ENCODE measurements at regions not wholly inside any gene's neighbourhood (a gene's known extent, or its start where the extent isn't known, plus 50 kb on each side); places are given as distances from the start of the nearest gene placed in this dataset.

DNA sequence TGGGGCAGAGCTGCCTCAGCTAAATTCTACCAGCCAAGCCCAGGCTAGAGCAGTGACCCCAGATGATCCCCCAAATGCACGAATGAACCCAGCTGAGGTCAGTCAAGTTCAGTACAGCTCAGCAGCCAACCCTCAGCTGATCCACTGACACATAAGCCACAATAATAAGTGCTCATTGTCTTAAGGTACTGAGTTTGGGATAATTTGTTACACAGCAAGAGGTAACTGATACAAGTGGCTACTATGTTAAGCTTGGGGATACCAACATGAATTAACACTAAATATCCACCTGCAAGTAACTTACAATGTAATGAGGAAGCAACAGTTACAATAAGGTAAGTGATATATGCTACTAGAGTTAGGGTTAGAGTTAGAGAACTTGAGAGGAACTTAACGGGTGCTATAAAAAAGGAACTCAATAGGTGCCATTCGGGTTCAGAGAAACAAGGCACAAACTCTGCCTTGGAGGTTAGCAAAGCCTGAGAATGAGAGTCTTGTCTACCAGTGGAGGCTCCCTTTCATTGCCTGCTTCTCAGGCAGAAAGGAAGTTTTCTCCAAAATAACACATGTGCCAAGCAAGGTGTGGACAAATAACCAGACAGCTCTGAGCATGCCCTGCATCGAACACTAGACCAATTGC is 189.4 kb downstream of the ARL4C start:
- no peak for DNase-seq

DNA sequence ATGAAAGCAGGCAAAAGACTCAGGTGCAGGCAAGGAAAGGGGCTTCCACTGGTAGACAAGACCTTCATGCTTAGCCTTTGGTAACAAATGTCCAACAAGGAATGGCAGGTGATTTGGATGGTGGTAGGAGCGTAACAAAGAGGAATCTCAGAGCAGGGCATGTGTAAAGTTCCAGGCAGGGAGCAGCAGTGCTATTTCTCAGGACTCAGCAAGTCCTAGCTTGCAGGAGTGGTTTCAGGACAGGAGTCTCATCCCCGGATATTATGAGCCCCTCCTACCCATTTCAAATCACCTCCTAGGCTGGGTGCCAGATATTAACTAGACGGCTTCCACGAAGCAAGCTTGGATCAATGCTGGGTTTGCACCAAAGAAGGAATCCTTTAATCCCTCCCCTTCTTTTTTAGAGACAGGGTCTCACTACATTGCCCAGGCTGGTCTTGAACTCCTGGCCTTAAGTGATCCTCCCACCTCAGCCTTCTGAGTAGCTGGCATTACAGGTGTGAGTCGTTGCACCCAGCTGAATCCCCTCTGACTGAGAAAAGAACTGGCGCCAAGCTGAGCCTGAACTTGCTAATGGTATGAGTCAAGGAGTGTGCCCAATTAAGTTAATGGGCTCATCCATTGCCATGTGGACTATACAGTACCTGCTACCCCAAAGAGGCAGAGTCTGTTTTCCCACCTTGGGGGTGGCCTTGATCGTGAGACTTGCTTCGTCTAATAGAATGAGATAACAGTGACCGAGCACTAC is 190.3 kb downstream of the ARL4C start:
- no peak for DNase-seq

DNA sequence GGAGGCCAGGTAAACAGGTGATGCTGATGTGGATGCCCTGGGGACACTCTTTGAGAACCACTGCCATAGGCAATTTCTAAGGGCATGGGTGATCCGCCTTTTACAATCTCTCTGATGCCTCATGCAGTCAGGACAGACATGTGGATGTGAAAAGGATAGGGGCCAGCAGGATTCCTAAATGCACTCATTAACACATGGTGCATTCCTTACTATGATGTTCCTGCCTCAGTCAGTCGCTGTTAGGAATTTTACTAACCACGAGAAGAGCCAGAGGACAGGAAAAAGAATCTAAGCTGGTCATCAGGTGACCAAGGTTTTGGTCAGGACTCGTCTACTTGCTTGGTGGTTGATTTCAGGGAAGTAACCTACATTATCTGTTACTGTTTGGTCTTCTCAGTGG is 191.0 kb downstream of the ARL4C start:
- no peak for DNase-seq

DNA sequence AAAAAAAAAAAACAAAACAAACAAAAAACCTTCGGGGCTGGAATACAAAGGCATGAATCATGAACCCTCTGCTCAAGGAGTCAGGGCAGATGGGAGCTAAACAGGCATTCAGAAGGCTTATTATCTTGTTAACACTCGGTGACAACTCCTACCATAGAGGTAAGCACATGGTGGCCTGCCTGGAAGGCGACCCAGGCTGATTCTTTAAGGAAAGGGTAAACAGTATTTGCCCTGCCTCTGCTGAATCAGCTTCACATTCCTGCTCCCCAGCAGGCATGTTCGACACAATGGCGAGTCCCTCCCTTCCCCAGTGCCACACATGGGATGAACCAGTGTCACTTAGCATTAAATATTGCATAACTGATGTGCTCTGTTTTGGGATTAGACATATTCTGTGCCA is 191.9 kb downstream of the ARL4C start:
- no peak for DNase-seq

DNA sequence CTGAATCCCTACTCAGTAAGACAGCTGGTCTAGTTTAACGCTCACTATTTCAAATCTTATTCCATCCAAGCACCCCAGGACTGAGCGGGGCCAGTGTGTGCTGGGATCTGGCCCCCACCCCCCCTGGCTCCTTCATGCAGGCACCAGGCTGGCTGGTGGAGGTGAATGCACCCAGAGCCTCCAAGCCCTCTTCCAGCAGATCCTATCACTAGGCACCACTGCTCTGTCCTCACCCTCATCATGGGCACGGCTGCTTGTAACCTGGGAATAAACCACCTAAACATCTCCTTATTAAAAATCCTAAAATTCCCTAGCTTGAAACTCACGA is 194.3 kb downstream of the ARL4C start:
- no peak for DNase-seq

DNA sequence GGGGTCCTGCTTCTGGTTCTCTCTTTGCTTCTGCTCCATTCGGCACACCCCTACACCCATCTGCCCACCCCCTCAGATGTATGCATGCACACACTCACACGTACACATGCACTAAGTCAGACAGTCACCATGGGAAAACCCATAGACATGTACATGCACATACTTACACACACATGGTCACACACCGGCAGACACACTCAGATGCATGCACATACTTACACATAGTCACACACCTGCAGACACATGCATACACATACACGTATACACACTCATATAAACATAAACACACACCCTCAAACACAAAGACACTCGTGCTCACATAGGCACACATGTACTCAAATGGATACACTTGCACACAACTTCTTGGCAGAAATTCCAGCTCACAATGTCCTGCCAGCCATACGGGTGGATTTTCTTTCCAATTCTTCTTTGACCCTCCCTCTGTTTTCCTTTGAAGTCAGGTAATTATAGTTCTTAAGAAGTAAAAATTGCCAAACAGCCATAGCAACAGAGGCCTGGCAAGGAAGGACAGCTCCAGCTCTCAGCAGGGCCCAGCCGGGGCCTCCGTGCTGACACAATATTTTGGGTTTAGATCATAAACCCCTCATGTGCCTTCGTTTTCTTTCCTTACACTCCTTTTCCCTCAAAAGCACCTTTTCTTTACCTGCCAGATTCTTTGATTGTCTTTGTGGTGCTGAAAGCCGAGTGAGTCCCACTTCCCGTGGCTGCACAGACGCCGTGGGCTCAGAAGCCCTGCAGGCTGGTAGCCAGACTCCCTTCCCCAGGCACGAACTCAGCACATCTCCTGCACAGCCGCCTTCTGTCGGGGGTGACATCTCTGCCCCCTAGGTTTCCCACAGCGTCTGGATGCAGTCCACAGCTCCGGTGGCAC is 195.7 kb downstream of the ARL4C start:
- no peak for DNase-seq

DNA sequence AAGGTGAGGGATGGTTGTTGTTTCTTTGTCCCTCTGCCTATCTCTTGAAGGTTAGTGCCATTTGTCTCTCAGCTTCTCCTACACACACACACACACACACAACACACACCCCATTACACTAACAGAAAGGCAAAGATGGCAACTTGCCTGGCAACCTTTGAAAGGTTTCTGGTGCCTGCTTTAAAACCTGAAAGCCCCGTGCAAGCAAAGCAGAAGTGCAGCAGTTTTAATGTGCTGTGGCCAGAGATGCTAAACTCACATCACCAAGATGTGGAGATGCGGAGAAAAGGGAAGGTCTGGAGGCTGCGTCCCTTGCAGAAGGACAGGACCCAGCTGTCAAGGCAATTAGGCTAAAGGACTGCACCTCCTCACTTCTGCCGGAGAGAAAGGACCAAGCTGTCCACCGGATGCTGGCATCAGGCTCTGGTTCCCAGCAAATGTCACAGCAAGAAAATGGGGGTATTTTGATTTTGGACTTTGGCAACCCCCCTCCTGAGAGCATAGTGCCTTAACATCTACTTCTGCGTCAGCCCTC is 196.4 kb downstream of the ARL4C start:
- no peak for DNase-seq

DNA sequence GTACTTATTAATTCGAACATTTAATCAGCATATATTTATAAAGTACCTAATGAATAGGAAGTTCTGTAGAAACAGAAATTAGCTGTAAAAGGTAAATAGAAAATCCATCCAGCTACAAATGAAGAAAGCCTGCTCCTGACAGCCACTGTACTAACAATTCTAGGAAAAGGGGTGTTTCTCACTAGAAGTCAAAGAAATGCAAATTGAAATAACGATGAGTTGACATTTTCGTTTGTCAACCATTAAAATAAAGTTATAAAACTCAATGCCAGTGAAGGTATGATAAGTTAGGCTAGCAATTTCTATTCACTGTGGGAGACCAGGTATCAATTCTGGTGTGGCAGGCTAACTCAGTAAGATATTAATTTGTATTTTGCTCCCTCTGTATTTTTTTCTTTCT is 198.0 kb downstream of the ARL4C start:
- DNase-seq = no peak

DNA sequence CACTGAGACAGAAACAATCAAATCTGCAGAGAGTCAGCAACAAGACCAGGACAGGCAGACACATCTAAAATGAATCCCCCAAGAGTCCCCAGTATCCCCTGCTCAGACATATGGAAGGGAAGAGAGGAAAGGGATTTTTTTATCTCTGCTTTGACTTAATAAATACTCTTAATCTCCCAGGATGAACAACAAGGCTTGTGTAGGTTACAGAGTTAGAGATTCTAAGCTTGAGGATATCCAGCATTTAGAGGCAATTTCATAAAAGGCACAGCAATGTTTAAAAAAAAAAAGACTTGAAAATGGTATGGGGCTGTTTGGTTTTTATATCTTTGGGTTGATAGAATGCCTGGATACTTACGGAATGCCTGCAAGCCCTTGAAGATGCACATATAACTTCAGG is 199.9 kb downstream of the ARL4C start:
- no peak for DNase-seq

DNA sequence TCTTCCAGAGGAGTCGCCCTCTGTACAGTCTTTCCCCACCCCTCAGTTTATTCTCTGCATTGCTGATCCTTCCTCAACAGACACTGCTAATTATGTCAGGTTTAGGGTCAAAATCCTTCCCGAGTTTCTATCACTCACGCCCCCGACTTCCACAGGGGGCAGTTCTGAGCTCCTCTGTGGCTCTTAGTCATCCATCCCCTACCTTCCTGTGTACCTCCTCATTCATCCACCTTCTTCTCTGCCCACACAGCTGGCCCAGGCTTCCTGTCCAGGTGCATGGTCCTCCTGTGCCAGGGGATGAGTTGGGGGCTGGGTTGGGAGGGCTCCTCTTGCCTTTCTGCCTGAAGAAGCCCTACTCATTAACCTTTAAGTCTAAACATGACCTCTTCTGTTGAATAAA is 202.9 kb downstream of the ARL4C start:
- no peak for DNase-seq

DNA sequence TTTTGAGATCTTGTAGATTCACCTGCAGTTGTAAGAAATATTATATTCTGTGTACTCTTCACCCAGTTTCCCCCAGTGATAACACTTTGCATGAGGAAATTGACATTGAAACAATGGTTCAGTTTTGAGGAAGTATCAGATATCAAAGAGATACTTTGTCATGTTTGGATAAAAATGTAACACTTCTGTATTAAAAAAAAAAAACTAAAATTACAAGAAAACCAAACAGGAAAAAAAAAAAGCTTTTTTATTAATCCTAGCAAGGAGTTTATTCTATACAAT is 204.0 kb downstream of the ARL4C start:
- DNase-seq = no peak

DNA sequence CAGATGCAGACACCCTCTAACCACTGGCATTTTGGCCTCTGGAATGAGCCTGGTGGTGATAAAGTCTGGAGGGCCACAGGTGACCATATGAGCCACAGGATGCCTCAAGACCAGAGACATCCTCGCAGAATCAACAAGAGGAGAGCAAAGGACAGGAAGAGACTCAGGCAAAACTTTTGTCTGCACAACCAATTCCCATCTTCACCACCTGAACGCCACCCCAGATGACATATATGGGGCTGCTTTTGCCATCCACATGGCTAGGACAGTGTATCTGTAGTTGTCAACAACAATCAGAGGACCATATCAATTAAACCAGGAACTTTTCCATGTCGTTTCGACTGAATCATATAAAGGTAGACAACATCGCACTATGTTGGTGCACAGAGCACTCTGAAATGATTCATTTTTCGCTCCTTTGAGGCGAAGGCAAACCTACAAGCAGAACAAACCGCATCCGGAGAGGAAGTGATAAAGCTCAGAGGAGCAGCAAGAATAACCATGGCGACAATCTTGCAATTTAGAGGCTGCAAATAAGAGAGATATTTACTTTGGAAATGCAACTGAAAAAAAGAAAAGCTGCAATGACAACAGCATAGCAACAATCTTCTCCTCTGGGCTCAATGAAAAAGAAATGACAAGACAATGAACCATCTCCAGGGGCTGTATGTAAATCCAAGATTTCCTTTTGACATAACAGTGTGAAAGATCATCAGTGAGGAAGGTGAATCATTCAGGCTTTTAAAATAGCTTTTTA is 204.5 kb downstream of the ARL4C start:
- DNase-seq = no peak

DNA sequence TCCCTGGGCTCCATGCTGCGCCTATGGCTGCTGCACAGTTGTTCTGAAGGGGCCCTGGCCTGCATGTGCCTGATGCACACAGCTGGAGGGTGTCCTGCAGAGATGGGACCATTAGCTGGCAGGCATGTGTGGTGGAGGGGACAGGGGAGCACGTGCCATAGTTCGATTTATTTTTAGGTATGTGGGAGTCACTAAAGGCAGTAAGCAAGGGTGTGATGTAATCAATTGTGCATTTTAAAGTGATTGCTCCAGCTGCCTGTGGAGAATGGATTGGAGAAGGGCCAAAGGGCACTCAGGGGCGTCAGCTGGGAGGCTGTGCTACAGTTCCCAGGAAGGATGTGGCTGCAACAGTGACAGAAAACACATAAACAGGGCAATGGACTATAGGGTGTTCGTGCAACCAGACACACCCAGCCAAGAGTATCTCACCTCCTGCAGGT is 205.1 kb downstream of the ARL4C start:
- DNase-seq = peak in 2 of 3 donors; percentile 66 to 69

DNA sequence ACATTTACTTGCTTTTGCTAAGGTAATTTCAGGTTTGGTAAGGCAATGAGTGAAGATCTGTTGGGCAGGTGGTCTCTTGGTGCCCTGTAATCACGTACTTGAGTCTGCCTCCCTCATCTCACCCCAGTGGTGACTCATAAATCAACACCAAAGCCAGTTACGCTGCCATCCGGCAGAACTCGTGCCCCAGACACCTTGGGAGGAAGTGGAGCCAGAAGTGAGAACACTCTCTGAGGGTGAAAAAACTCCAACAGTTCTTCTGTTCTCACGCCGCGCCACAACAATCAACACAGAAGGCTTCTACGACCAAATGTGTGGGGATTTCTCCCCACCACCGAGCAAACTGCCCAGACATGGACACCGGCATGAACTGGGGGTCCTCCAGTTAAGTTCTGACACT is 206.2 kb downstream of the ARL4C start:
- DNase-seq = no peak

DNA sequence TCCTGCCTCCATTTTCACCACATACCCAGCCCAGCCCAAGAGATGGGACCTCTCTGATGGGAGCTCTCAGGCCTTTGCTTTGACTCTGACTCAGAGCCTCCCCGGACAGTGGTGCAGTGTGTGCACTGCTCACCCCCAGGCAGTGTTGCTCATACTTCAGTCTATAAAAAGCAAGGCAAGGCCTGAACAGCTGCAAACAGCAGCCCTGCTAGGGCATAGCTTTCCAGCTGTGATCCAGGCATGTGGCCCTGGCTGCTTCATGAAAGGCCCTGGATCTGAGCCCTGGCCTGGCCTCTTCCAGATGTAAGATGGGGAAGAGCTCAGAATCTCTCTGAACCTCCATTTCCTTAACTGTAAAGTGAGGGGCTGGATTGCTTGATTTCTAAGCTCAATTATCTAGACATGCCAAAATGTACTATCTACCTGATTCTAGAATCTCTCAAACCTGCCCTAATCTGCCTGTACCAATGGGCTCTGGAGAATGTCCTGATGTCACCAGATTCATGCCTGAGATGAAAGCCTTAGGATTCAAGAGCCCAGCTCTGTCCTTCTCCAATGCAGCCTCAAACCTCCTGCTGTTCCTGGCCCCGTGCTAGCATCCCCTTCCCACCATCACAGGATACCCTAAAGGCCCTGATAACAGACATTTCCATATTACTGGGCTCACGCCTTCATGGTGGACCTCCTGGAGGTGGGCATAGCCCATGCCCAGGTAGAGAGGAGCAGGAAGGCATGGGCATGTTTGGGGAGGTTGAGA is 206.9 kb downstream of the ARL4C start:
- peak; percentile 42 to 69 (median 47) for DNase-seq

DNA sequence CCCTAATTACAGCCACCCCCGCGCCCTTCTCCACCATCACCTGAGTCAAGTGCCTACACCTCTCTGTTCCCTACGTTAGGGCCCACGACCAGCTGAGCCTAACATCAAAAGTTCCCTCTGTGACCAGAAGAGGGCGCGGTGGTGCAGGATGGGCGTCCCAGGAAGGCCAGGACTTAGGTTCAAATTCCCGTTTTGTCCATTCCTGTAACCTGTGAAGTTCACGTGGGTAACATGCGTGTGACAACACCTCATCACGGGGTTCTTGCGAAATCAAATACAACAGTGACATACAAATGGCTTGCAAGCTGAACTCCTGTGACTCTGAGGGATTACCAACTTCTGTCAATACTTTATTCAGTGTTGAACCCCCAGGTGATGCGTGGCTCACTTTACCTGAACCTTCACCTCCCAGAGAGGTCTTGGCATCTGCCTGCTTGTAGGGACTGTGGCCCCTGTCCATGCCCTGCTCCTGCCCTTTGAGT is 207.9 kb downstream of the ARL4C start:
- DNase-seq = peak in 2 of 3 donors; percentile 45 to 65

DNA sequence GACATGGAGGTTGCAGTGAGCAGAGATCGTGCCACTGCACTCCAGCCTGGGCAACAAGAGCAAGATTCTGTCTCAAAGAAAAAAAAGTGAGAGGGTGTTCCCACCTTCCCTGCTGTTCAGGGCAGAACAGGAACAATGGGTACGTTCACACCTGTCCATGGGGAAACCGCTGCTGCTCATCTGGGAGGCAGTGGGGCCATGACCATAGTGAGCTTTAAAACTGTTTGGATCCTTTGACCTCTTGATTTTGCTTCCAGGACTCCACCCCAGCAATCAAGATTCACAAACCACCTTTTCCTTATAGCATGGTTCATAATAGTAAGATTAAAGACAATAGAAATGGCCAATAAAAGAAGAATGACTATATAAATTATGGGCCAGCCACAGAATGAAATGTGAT is 209.2 kb downstream of the ARL4C start:
- DNase-seq = no peak

DNA sequence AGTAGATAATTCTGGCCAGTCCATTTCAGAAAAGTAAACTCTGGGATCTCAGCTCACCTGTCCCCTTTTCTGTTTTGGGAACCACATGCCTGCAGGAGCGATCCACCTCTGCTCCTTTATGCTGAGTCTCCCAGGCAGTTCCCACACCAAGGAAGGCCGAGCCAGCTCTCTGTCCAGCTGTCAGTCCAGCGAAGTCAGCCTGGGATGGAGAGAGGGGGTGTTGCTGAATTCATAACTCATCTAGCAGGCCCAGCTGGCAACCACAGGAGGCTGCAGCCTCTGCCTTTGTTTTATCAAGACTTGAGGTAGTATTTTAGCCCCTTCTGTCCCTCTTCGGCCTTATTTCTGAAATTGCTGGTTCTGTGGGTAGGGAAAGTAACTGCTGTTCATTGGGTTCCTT is 209.9 kb downstream of the ARL4C start:
- DNase-seq = no peak

DNA sequence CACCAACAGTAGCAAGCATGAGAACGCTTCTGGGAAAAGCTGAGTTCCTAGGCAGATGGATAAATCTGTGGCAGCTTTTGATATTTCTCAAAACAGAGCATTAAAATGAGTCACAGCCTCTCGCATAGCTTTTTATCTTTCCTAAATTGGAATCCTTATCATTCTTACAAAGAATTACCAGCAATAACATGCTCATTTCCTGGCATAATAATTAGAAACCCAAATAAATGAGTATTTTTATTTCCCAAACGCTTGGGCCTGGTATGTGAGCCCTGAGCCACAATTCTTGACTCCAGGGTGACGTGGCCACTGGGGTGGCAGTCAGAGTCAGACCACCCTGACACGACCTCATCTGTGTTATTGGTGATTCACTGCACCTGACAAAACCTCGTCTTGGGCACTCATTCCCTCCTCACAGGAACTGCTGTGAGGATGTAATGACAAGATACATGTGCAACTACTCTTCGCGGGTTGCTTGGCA is 210.7 kb downstream of the ARL4C start:
- peak in 1 of 3 donors; percentile 60 for DNase-seq

DNA sequence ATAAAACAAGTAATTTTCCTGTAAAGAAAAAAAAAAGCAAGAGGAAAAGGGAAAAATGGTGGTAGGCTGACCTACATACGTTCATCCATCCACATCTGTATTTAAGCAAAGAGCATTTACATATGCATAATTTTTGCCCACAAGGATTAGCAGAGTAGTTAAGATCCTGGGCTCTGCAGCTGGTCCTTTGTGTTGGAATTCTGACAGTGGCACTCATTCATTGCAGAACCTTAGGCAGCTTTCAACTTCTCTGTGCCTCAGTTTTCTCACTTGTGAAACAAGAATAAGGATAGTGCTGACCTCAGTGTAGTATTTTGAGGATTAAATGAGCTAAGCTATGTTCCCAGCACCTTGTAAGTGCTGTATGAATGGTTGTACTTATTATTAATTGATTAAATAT is 211.3 kb downstream of the ARL4C start:
- DNase-seq = no peak

DNA sequence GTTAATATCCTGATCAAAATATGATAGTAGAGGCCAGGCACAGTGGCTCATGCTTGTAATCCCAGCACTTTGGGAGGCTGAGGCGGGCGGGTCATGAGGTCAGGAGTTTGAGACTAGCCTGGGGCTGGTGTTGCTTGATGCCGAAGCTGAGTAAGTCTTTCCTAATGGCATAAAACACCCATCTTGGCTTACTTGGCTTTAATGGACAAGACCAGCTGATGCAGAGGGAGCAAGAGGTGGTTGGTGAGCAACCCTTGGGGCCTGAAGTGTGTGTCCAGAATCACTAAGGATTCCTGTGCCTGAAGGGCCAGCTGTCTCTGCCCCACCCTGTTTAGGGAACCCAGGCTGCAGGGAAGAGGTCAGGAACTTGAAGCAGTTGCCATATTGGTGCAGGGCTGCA is 217.2 kb downstream of the ARL4C start:
- DNase-seq = no peak
